ENCODE measurements at regions not wholly inside any gene's neighbourhood (a gene's known extent, or its start where the extent isn't known, plus 50 kb on each side); places are given as distances from the start of the nearest gene placed in this dataset.

DNA sequence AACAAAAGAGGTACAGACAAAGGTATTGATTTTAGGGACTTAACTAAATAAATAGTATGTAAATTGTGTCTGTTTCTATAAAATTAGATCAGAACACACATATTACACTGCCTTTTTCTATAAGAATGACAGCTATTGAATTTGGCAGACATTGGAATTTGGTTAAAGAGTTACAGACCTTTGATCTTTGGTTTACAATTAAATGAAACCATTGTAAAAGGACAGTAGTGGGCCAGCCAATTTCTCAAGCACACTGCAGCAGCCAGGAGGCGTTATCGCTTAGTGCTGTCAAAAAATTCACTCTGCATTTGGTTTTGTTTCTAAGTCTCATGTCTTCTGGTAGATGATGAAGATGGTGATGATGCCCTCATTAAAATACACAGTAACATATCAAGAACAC, 175.9 kb downstream of the NR4A2 start:
- no peak for TF ChIP-seq POLR2AphosphoS5 (IDR thresholded peaks at IDR 0.05; ENCODE audit: insufficient read depth in 1 of 2, low read depth in 1 of 2)
- TF ChIP-seq, protein P1, sequence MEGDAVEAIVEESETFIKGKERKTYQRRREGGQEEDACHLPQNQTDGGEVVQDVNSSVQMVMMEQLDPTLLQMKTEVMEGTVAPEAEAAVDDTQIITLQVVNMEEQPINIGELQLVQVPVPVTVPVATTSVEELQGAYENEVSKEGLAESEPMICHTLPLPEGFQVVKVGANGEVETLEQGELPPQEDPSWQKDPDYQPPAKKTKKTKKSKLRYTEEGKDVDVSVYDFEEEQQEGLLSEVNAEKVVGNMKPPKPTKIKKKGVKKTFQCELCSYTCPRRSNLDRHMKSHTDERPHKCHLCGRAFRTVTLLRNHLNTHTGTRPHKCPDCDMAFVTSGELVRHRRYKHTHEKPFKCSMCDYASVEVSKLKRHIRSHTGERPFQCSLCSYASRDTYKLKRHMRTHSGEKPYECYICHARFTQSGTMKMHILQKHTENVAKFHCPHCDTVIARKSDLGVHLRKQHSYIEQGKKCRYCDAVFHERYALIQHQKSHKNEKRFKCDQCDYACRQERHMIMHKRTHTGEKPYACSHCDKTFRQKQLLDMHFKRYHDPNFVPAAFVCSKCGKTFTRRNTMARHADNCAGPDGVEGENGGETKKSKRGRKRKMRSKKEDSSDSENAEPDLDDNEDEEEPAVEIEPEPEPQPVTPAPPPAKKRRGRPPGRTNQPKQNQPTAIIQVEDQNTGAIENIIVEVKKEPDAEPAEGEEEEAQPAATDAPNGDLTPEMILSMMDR (IDR thresholded peaks at IDR 0.05): no peak
